ENCODE measurements at regions not wholly inside any gene's neighbourhood (a gene's known extent, or its start where the extent isn't known, plus 50 kb on each side); places are given as distances from the start of the nearest gene placed in this dataset.

GRCh38 chr18:10322435-10322834 is 132.0 kb upstream of the APCDD1 start:
- H2BK20ac ChIP-seq (ENCODE audit: low read depth, low read length), result no peak overlapping the region
- no peak overlapping the region for H3K4me3 ChIP-seq (ENCODE audit: insufficient read depth, low read depth, low read length)
- in situ Hi-C loops (cut with MboI; ENCODE audit: low sequenced_read_pairs) (no loop called here), dilution Hi-C loops (cut with HindIII; ENCODE audit: low sequenced_read_pairs, unreplicated experiment) (no loop called here), intact Hi-C loops (cut with micrococcal nuclease) (no loop called here)
- no peaks in the 10 kb centered on the region; the same call in 1 of the 2 replicates for H3K27me3 ChIP-seq (ENCODE audit: control insufficient read depth, insufficient read depth, low read length)
- CTCF ChIA-PET, result no interaction called here
- no peaks in the 10 kb centered on the region for H3K9me1 ChIP-seq (ENCODE audit: insufficient read depth, low read length)
- H3K9ac ChIP-seq (ENCODE audit: low read depth, low read length), result no peak overlapping the region
- no peaks in the 10 kb centered on the region for H3K9me3 ChIP-seq (ENCODE audit: control insufficient read depth, insufficient read depth, low read length)
- H3K79me1 ChIP-seq (ENCODE audit: low read depth in 1 of 2, low read length in 2 of 2), result no peaks in the 10 kb centered on the region
- H4K20me1 ChIP-seq (ENCODE audit: insufficient read depth, low read length), result no peaks in the 10 kb centered on the region
- no peak overlapping the region for H3K4ac ChIP-seq (ENCODE audit: low read depth, low read length)
- no peak overlapping the region for H3K14ac ChIP-seq (replicated peaks; ENCODE audit: low read depth, low read length)
- no peak overlapping the region for H3K23ac ChIP-seq (ENCODE audit: low read depth, low read length)
- no peaks in the 10 kb centered on the region; the same call in 1 of the 2 replicates for H3K4me1 ChIP-seq (ENCODE audit: control insufficient read depth, insufficient read depth, low read length)
- H3K56ac ChIP-seq (ENCODE audit: extremely low read depth, insufficient read depth, low read length), result no peak overlapping the region
- no peak overlapping the region for H3K27ac ChIP-seq (ENCODE audit: insufficient read depth, low read length)
- H2AK9ac ChIP-seq (replicated peaks; ENCODE audit: low read depth, low read length, poor library complexity), result no peak overlapping the region
- no peak overlapping the region for H2BK15ac ChIP-seq (ENCODE audit: low read depth, low read length)
- H2BK5ac ChIP-seq (ENCODE audit: low read depth, low read length, poor library complexity, severe bottlenecking), result no peak overlapping the region
- H4K91ac ChIP-seq (ENCODE audit: insufficient read depth, low read depth, low read length), result no peak overlapping the region
- H2BK120ac ChIP-seq (ENCODE audit: low read depth, low read length), result no peak overlapping the region
- no peak overlapping the region for H4K8ac ChIP-seq (ENCODE audit: low read depth in 2 of 2, low read length in 2 of 2)
- ATAC-seq (ENCODE audit: low read depth), result no peak
- no peaks in the 10 kb centered on the region for H3K36me3 ChIP-seq (ENCODE audit: control insufficient read depth, insufficient read depth, low read length)
- DNase-seq, result peak; percentile 21
- no peak overlapping the region for H3K18ac ChIP-seq (ENCODE audit: low read depth, low read length)
- H2AK5ac ChIP-seq (ENCODE audit: low read depth, low read length), result no peak overlapping the region
- H3K4me2 ChIP-seq (ENCODE audit: low read depth, low read length), result no peak overlapping the region
- BruUV-seq (replicated peaks), result no TSS peak
- no peak overlapping the region for H2AFZ ChIP-seq (replicated peaks; ENCODE audit: low read length, poor library complexity)
- WGBS, 2 experiments (ENCODE audit: extremely low coverage in 2 of 2, insufficient read length in 1 of 2), result no CpG with 5 or more reads among the region's 2 CpGs
- POLR2A ChIA-PET (ENCODE audit: unreplicated experiment), result no interaction called here
- no peak for TF ChIP-seq BHLHE40 (IDR thresholded peaks at IDR 0.05; ENCODE audit: low read depth, low read length)
- TF ChIP-seq SMC3 (IDR thresholded peaks at IDR 0.05; ENCODE audit: low read depth, low read length), result no peak
- TF ChIP-seq MAZ (IDR thresholded peaks at IDR 0.05; ENCODE audit: borderline replicate concordance, low read depth, low read length), result no peak
- TF ChIP-seq RFX5 (IDR thresholded peaks at IDR 0.05; ENCODE audit: low read depth, low read length), result no peak
- no peak for TF ChIP-seq RAD21 (IDR thresholded peaks at IDR 0.05; ENCODE audit: low read length)
- no peak for TF ChIP-seq NFE2L2 (IDR thresholded peaks at IDR 0.05; ENCODE audit: low read depth, low read length)
- TF ChIP-seq CHD1 (IDR thresholded peaks at IDR 0.05; ENCODE audit: low read depth, low read length), result no peak
- TF ChIP-seq CTCF (conservative IDR thresholded peaks at IDR 0.05; ENCODE audit: low read depth, low read length), result no peak
- no peak for TF ChIP-seq POLR2A (IDR thresholded peaks at IDR 0.05; ENCODE audit: low read depth, low read length)
- no peak for TF ChIP-seq FOS (IDR thresholded peaks at IDR 0.05; ENCODE audit: low read depth, low read length)
- TF ChIP-seq USF2 (IDR thresholded peaks at IDR 0.05; ENCODE audit: low read depth, low read length), result no peak
- H4K5ac ChIP-seq (ENCODE audit: low read depth, low read length), result no peak overlapping the region

Data from IMR-90 (cell line).